MM.1S (cell line): ENCODE measurements at regions not wholly inside any gene's neighbourhood (a gene's known extent, or its start where the extent isn't known, plus 50 kb on each side); places are given as distances from the start of the nearest gene placed in this dataset.

Source experiments
- EZH2 ChIP-seq: fragments of 300-600 bp; sonication (generic); optimal IDR thresholded peaks from 2 replicates; pipeline ENCODE3; 2017; ENCODE audit warnings: low read depth, mild to moderate bottlenecking, antibody characterized with exemption, low read length, mixed read lengths
- EZH2phosphoT487 ChIP-seq: fragments of 300-600 bp; sonication (generic); IDR thresholded peaks from 2 replicates; pipeline ENCODE4 v1.6.1; 2018; ENCODE audit warnings: antibody characterized with exemption, low read length
- TF ChIP-seq, protein P1 (sequence below): fragments of 300-600 bp; sonication (generic); IDR thresholded peaks from 2 replicates; pipeline ENCODE4 v1.5.1; 2016; ENCODE audit warnings: antibody characterized with exemption, low read length, mixed read lengths

DNA sequence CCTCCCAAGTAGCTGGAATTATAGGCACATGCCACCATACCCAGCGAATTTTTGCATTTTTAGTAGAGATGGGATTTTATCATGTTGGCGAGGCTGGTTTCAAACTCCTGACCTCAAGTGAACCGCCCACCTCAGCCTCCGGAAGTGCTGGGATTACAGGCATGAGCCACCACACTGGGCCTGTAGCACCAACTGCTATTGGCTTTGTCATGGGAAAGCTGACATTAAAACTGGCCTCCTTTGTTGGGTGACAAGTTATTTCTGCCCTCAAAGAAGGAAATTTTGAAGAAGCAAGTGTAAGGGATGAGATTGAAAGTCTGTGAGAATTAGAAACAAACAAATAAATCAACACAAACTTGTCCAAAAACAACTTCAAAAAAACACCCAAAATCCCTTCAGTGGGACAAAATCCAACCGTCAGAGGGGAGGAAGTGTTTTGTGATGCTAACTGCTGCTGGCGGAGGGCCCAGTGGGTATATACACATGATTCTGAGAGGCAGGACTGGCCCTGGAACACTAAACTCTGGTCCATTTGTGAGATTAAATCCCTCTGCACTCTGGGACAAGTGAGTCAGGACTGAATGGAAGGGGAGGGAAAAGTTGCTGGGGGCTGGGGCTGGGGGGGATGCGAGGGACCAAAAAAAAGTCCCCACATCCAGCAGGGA lies 87.5 kb upstream of the NAA20 start:
- TF ChIP-seq, protein P1, sequence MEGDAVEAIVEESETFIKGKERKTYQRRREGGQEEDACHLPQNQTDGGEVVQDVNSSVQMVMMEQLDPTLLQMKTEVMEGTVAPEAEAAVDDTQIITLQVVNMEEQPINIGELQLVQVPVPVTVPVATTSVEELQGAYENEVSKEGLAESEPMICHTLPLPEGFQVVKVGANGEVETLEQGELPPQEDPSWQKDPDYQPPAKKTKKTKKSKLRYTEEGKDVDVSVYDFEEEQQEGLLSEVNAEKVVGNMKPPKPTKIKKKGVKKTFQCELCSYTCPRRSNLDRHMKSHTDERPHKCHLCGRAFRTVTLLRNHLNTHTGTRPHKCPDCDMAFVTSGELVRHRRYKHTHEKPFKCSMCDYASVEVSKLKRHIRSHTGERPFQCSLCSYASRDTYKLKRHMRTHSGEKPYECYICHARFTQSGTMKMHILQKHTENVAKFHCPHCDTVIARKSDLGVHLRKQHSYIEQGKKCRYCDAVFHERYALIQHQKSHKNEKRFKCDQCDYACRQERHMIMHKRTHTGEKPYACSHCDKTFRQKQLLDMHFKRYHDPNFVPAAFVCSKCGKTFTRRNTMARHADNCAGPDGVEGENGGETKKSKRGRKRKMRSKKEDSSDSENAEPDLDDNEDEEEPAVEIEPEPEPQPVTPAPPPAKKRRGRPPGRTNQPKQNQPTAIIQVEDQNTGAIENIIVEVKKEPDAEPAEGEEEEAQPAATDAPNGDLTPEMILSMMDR = no peak
- TF ChIP-seq EZH2 (no peak), EZH2phosphoT487 (no peak)
